Activated CD4-positive, alpha-beta T cell treated with anti-CD3 and anti-CD28 coated beads, Interleukin-2, Interleukin-6, amounts not matched to agents 100 ng/mL and 50 ng/mL, durations not matched to agents 16 hours and 8 hours (primary cell): ENCODE measurements at regions not wholly inside any gene's neighbourhood (a gene's known extent, or its start where the extent isn't known, plus 50 kb on each side); places are given as distances from the start of the nearest gene placed in this dataset.
"Not testable (repeated sequence)": the region's sequence is repeated elsewhere in the genome, so short reads cannot be mapped to it uniquely, and the experiment has no call there.

Experiments used
- DNase-seq: peaks from one replicate; pipeline ENCODE4 v3.0.0-alpha.2; 2020

DNA sequence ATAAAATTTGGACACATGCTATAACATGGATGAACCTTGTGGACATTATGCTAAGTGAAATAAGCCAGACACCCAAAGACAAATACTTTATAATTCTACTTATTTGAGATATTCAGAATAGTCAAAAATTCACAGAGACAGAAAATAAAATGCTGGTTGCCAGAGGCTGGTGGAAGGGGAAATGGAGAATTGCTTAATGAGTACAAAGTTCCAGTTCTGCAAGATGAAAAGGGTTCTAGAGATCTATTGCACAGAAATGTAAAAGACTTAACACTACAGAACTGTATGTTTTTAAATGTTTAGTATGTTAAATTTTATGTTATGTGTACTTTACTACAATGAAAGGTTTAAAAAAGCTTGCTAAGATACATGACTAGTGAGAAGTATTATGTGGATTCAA, 344.8 kb downstream of the CNTN3 start:
- DNase-seq: no peak

GRCh38 chr3:74268753-74269152, 345.7 kb downstream of the CNTN3 start:
- no peak for DNase-seq

- peak; percentile 50 for DNase-seq
Observed at GRCh38 chr3:74267588-74268184, 346.8 kb downstream of the CNTN3 start.

GRCh38 chr3:74267131-74267530, 347.3 kb downstream of the CNTN3 start:
- no peak for DNase-seq

- no peak for DNase-seq
Observed at GRCh38 chr3:74265069-74265468, 349.4 kb downstream of the CNTN3 start.

- no peak for DNase-seq
Observed at GRCh38 chr3:74263031-74263430, 351.4 kb downstream of the CNTN3 start.

- DNase-seq: no peak
Observed at GRCh38 chr3:74233091-74233490, 381.4 kb downstream of the CNTN3 start.

GRCh38 chr3:74217467-74217866, 397.0 kb downstream of the CNTN3 start:
- no peak for DNase-seq

GRCh38 chr3:74214286-74214685, 400.2 kb downstream of the CNTN3 start:
- no peak for DNase-seq

DNA sequence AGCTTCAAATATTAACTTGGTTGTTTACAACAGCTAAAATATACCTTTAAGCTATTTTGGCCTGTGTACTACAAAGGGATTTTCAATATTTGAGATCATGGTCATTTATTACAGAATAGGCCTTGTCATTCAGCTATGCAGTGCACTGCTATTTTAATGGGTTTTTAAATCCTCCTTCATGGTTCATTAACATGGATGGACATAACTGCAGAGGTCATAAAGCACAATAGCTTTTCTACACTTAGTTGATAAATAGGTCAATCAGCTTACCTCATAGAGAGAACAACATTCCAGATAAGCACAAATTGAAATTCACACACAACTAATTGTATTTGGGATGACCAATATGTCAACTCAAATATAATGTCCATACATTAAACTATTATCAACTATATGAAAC, 403.7 kb downstream of the CNTN3 start:
- no peak for DNase-seq

- DNase-seq: no peak
Observed at GRCh38 chr3:74200952-74201351, 413.5 kb downstream of the CNTN3 start.

- not testable (repeated sequence) for DNase-seq
Observed at GRCh38 chr3:74178664-74179063, 435.8 kb downstream of the CNTN3 start.

- no peak for DNase-seq
Observed at GRCh38 chr3:74173090-74173489, 441.4 kb downstream of the CNTN3 start.

- DNase-seq: no peak
Observed at GRCh38 chr3:74167926-74168325, 446.5 kb downstream of the CNTN3 start.

DNA sequence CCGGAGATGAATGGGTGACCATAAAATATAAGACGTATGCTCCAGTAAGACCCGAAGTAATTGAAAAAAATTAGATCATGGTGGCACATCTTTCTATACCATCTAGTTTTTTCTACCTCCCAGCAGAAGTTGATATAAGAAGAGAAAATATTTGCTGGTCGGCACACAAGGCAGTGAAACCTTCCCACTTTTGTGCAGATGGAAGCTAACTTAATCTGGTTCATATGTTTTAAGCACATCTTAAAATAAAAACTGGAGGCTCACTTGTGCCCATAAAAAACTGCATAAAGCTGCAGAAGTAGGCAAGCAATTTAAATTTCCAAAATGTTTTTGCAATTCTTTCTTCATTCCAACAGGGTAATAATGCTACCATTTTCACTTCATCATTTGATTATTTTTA, 449.2 kb downstream of the CNTN3 start:
- DNase-seq: no peak

DNA sequence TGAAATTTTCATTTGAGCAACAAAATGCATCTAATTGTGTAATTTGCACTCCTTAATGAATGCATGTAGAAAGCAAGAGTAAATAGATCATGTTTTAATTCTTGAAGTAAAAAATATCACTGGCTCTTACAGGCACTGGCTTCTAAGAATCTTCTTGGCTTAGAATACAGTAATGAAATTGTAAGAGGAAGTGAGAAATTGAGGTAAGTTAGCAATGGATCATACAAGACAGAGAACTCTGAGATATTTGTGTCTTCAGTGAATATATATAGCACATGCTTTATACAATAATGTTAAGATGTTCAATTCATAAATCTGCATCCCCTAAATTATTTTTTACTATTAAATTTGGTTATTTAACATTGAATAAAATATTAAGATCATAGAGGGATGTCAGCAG, 465.0 kb downstream of the CNTN3 start:
- DNase-seq: no peak

DNA sequence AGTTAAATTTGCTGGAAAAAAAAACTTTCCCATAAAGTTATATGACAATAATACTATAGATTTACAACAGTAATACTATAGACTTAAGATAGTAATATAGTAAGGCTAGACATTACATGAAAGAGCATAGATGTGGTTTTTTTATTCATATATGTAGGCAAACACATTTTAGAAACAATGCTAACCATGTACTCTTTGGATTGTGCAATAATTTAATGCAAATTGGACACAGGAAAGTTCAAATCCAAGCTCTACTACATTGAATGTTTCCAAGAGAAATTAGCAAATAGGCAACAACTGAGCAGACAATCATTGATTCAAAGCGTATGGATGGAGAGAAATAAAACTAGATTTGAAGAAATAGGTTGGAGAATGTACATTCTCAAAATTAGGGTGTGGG, 469.2 kb downstream of the CNTN3 start:
- no peak for DNase-seq

DNA sequence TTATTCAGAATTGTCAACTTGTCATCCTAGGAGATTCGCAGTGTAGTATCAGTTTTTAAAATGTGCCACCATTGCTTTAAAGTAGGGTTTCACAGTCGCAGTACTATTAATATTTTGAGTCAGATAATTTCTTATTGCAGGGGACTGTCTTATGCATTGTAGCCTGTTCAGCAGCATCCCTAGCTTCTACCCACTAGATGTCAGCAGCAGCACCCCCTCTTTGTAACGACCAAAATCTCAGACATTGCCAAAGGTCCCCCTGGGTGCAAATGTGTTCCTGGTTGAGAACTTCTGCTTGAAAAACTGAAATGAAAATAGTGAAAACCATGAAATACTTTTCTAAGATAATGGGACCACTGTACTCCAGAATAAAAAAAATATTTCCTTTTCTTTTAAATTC, 474.8 kb downstream of the CNTN3 start:
- DNase-seq: no peak

DNA sequence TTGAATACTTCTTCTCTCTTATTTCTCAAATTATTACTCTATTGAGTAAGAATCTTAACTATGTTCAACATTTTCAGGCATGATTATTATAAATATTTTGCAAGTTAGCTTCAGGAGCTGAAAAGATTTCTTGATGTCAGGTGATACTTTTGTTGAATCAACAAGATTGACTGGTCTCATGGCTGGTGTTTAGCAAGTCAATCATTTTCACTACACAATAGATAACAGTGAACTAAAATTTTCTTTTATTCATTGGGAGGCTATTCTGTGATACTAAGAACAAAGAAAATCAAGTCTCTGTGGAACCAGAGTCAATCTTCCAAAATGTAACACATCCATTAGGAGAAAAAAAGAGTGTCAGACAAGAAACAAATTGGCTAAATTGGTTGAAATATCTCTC, 476.7 kb downstream of the CNTN3 start:
- DNase-seq: no peak

- DNase-seq: no peak
Observed at GRCh38 chr3:74135808-74136207, 478.7 kb downstream of the CNTN3 start.

DNA sequence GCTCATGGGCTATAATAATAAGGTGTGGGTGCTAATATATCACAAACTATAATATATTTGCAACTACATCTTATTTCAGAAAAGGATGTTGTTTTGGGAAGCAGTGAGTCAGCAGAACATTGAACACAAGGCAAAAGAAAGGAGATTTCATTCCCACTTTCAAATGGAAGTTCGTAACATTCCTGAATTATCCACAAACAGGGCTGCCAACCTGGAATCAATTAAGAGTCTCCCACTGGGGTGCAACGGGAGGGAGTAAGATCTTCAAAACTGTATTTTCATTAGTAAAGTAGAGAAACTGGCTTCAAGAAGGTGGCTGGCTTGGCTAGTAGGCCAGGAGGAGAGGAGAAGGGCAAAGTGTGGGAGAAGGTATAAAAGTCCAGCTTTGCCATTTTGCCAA, 479.6 kb downstream of the CNTN3 start:
- DNase-seq: no peak

DNA sequence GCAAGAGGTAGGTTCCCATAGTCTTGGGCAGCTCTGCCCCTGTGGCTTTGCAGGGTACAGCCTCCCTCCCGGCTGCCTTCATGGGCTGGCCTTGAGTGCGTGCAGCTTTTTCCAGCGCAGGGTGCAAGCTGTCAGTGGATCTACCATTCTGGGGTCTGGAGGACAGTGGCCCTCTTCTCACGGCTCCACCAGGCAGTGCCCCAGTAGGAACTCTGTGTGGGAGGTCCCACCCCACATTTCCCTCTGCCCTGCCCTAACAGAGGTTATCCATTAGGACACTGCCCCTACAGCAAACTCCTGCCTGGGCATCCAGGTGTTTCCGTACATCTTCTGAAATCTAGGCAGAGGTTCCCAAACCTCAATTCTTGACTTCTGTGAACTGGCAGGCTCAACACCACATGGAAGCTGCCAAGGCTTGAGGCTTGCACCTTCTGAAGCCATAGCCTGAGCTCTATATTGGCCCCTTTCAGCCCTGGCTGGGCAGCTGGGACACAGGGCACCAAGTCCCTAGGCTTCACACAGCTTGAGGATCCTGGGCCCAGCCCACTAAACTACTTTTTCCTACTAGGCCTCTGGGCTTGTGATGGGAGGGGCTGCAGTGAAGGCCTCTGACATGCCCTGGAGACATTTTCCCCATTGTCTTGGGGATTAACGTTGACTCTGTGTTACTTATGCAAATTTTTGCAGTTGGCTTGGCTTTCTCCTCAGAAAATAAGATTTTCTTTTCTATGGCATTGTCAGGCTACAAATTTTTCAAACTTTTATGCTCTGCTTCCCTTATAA, 482.7 kb downstream of the CNTN3 start:
- not testable (repeated sequence) for DNase-seq

DNA sequence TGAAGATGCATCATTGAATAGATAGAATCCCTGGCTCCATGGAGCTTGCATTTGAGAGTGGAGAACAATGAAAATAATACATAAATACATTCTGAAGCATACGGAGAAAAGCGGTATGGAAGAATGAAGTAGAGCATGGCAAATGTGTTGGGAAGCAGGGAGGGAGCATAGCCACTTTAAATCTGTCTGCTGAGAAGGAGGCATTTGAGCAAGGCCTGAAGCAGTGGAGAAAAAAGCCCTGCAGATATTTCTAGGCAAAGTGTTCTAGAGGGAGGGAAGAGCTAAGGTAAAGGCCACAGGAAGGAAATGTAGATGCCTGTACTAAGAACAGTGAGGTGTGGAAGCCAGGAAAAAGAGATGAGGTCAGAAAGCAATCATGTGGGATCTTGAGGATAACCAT, 484.8 kb downstream of the CNTN3 start:
- DNase-seq: no peak

DNA sequence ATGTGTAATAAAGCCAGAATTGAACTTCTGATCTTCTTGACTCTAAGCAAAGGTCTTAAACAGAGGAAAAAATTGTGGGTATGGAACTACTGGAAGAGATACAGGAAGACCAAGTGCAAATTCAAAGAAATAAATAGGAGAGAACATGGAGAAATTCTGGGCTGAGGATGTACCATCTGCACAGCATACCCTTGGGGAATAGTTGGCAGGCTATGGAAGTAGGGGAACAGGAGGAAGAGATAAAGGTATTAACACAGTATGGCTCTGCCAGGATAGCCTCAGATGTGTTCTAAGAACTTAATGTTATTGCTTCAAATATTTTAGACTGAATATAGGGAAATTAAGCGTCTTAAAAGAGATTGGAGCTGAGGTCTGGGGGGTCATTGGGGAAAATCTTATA, 485.4 kb downstream of the CNTN3 start:
- no peak for DNase-seq

DNA sequence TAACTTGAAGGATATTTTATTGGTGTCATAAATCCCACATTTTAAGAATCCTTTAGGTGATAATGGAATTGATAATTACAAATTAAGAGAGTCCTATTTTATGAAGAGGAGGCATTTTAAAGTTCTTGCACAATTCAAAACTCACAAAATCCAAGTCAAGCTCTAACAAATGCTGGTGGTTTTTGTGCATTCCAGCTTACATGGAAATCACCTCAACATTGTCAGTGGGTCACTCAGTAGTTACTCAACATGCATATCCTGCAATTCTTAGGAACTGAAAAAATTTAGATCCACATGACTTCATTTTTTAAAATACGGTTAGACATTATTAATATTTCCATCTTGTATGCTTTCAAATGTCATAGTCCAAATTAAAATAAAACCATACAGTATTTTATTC, 487.2 kb downstream of the CNTN3 start:
- DNase-seq: no peak
